ENCODE measurements at regions not wholly inside any gene's neighbourhood (a gene's known extent, or its start where the extent isn't known, plus 50 kb on each side); places are given as distances from the start of the nearest gene placed in this dataset.
"Not testable (repeated sequence)": the region's sequence is repeated elsewhere in the genome, so short reads cannot be mapped to it uniquely, and the experiment has no call there.

GRCh38 chr9:33623658-33624586, 99.9 kb downstream of the ANKRD18B start:
- peak; percentile 35 for DNase-seq (ENCODE audit: low read depth, low spot score)

- DNase-seq (ENCODE audit: low read depth, low spot score) = not testable (repeated sequence)
These were observed 104.3 kb downstream of the ANKRD18B start for GRCh38 chr9:33628318-33628717.

GRCh38 chr9:33628865-33629410, 104.9 kb downstream of the ANKRD18B start:
- DNase-seq (ENCODE audit: low read depth, low spot score) = no peak

- no peak for DNase-seq (ENCODE audit: low read depth, low spot score)
These were observed 109.6 kb downstream of the ANKRD18B start for GRCh38 chr9:33633636-33634035.

- no peak for DNase-seq (ENCODE audit: low read depth, low spot score)
These were observed 113.8 kb downstream of the ANKRD18B start for GRCh38 chr9:33637881-33638280.

GRCh38 chr9:33638391-33638915, 114.4 kb downstream of the ANKRD18B start:
- DNase-seq (ENCODE audit: low read depth, low spot score) = no peak

- no peak for DNase-seq (ENCODE audit: low read depth, low spot score)
These were observed 121.7 kb downstream of the ANKRD18B start for GRCh38 chr9:33645706-33646105.

- no peak for DNase-seq (ENCODE audit: low read depth, low spot score)
These were observed 125.4 kb downstream of the ANKRD18B start for GRCh38 chr9:33649463-33649862.

GRCh38 chr9:33651125-33651524, 127.1 kb downstream of the ANKRD18B start:
- DNase-seq (ENCODE audit: low read depth, low spot score) = no peak

GRCh38 chr9:33659921-33660320, 135.4 kb upstream of the PRSS3 start:
- no peak for DNase-seq (ENCODE audit: low read depth, low spot score)

- no peak for DNase-seq (ENCODE audit: low read depth, low spot score)
These were observed 134.6 kb upstream of the PRSS3 start for GRCh38 chr9:33660772-33661171.

- DNase-seq (ENCODE audit: low read depth, low spot score) = no peak
These were observed 134.2 kb upstream of the PRSS3 start for GRCh38 chr9:33661176-33661575.

GRCh38 chr9:33662871-33663270, 132.5 kb upstream of the PRSS3 start:
- no peak for DNase-seq (ENCODE audit: low read depth, low spot score)

GRCh38 chr9:33676194-33676745, 119.1 kb upstream of the PRSS3 start:
- not testable (repeated sequence) for DNase-seq (ENCODE audit: low read depth, low spot score)

- DNase-seq (ENCODE audit: low read depth, low spot score) = no peak
These were observed 118.4 kb upstream of the PRSS3 start for GRCh38 chr9:33676746-33677505.

GRCh38 chr9:33677506-33677809, 117.9 kb upstream of the PRSS3 start:
- no peak for DNase-seq (ENCODE audit: low read depth, low spot score)

GRCh38 chr9:33677961-33678360, 117.4 kb upstream of the PRSS3 start:
- DNase-seq (ENCODE audit: low read depth, low spot score) = no peak

- DNase-seq (ENCODE audit: low read depth, low spot score) = no peak
These were observed 112.8 kb upstream of the PRSS3 start for GRCh38 chr9:33682551-33682950.

GRCh38 chr9:33684831-33685230, 110.5 kb upstream of the PRSS3 start:
- no peak for DNase-seq (ENCODE audit: low read depth, low spot score)

- no peak for DNase-seq (ENCODE audit: low read depth, low spot score)
These were observed 108.4 kb upstream of the PRSS3 start for GRCh38 chr9:33686942-33687341.

GRCh38 chr9:33687779-33688178, 107.6 kb upstream of the PRSS3 start:
- no peak for DNase-seq (ENCODE audit: low read depth, low spot score)
